Hepatocyte (in vitro differentiated cells): ENCODE measurements at regions not wholly inside any gene's neighbourhood (a gene's known extent, or its start where the extent isn't known, plus 50 kb on each side); places are given as distances from the start of the nearest gene placed in this dataset.

ENCODE experiments used
- DNase-seq: peaks from one replicate; pipeline ENCODE4 v3.0.0-alpha.2; 2016; ENCODE audit warnings: low spot score
- H2AFZ ChIP-seq: fragments of 200-600 bp; sonication (generic); 2 replicates; pipeline ENCODE4 v1.6.0; 2016; ENCODE audit warnings: antibody characterized with exemption, mild to moderate bottlenecking
- H3K27ac ChIP-seq: fragments of 200-600 bp; sonication (generic); 2 replicates; pipeline ENCODE4 v1.5.1; 2016; ENCODE audit warnings: mild to moderate bottlenecking
- H3K27me3 ChIP-seq: fragments of 200-600 bp; sonication (generic); 2 replicates; pipeline ENCODE4 v1.6.1; 2016
- H3K36me3 ChIP-seq: fragments of 200-600 bp; sonication (generic); replicated peaks from 2 replicates; pipeline ENCODE4 v1.5.1; 2016; ENCODE audit warnings: low read depth; ENCODE audit not compliant: insufficient read depth
- H3K4me1 ChIP-seq: fragments of 200-600 bp; sonication (generic); 2 replicates; pipeline ENCODE4 v1.5.1; 2016; ENCODE audit warnings: mild to moderate bottlenecking, moderate library complexity; ENCODE audit not compliant: insufficient read depth
- H3K4me2 ChIP-seq: fragments of 200-600 bp; sonication (generic); 2 replicates; pipeline ENCODE4 v1.6.0; 2016
- H3K4me3 ChIP-seq: fragments of 200-600 bp; sonication (generic); 2 replicates; pipeline ENCODE4 v1.5.1; 2016; ENCODE audit warnings: mild to moderate bottlenecking
- H3K79me2 ChIP-seq: fragments of 200-600 bp; sonication (generic); 2 replicates; pipeline ENCODE4 v1.6.0; 2017; ENCODE audit warnings: mild to moderate bottlenecking
- H3K9me2 ChIP-seq: fragments of 200-600 bp; sonication (generic); replicated peaks from 2 replicates; pipeline ENCODE4 v1.6.0; 2017; ENCODE audit warnings: mild to moderate bottlenecking; ENCODE audit not compliant: insufficient read depth
- H3K9me3 ChIP-seq: fragments of 200-600 bp; sonication (generic); 2 replicates; pipeline ENCODE4 v1.5.1; 2016; ENCODE audit warnings: low read depth, mild to moderate bottlenecking
- H4K20me1 ChIP-seq: fragments of 200-600 bp; sonication (generic); 2 replicates; pipeline ENCODE4 v1.6.0; 2016; ENCODE audit warnings: mild to moderate bottlenecking; ENCODE audit not compliant: insufficient read depth, poor library complexity, severe bottlenecking
- CTCF ChIP-seq: fragments of 200-600 bp; sonication (generic); IDR thresholded peaks from 2 replicates; pipeline ENCODE4 v1.5.1; 2016; ENCODE audit warnings: antibody characterized with exemption, mild to moderate bottlenecking; ENCODE audit not compliant: poor library complexity
- EZH2 ChIP-seq: fragments of 200-600 bp; sonication (generic); IDR thresholded peaks from 2 replicates; pipeline ENCODE4 v1.6.1; 2016; ENCODE audit warnings: antibody characterized with exemption, mild to moderate bottlenecking, borderline replicate concordance
- EZH2phosphoT487 ChIP-seq: fragments of 200-600 bp; sonication (generic); IDR thresholded peaks from one replicate; pipeline ENCODE4 v1.6.1; 2018; ENCODE audit warnings: antibody characterized with exemption, mild to moderate bottlenecking, low read depth, moderate library complexity; ENCODE audit not compliant: unreplicated experiment, severe bottlenecking
- WGBS: methylation state at CpG from one replicate; pipeline ENCODE4 v1.1.6; 2016; ENCODE audit warnings: low lambda C conversion rate; ENCODE audit errors: missing lambda C conversion rate; 5-methylcytosine and 5-hydroxymethylcytosine counted together

- no peak overlapping the region for H3K4me2 ChIP-seq
- H3K4me3 ChIP-seq, result no peak overlapping the region
- no peak overlapping the region for H2AFZ ChIP-seq
- DNase-seq, result no peak
- H3K27me3 ChIP-seq, result no peaks in the 10 kb centered on the region
- H4K20me1 ChIP-seq, result no peaks in the 10 kb centered on the region
- H3K79me2 ChIP-seq, result no peaks in the 10 kb centered on the region
- no peaks in the 10 kb centered on the region for H3K4me1 ChIP-seq
- H3K36me3 ChIP-seq, result no peaks in the 10 kb centered on the region
- TF ChIP-seq EZH2phosphoT487 (no peak), EZH2 (no peak), CTCF (no peak)
- no peaks in the 10 kb centered on the region for H3K9me2 ChIP-seq
- no peaks in the 10 kb centered on the region for H3K9me3 ChIP-seq
- 80% methylated on average over 2 of the region's 2 CpGs for WGBS
- no peak overlapping the region for H3K27ac ChIP-seq
Observed at GRCh38 chr18:39561126-39561525, 1995.5 kb upstream of the CELF4 start.

DNA sequence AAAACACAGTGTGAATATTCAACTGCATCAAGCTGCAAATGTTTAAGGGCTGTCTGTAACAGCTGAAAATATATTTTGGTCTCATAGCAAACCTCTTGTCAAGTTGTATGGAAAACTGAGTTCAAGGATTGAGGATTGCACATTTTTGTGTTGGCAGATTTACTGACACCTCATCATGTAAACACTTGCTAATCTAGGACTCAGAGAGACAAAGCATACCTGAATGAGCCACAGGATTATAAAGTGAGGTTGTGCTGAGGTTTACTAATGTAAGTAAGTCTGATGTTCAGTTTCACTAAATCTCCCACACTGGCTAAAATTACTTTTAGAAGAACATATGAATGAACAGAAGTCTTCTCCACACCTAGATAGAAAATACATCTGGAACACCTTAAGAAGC, 1993.1 kb upstream of the CELF4 start:
- no peaks in the 10 kb centered on the region for H3K27me3 ChIP-seq
- no peak overlapping the region for H3K27ac ChIP-seq
- no peaks in the 10 kb centered on the region for H3K79me2 ChIP-seq
- no peak overlapping the region for H3K4me2 ChIP-seq
- DNase-seq, result no peak
- H3K4me3 ChIP-seq, result no peak overlapping the region
- H3K9me3 ChIP-seq, result no peaks in the 10 kb centered on the region
- H3K9me2 ChIP-seq, result no peaks in the 10 kb centered on the region
- H2AFZ ChIP-seq, result no peak overlapping the region
- H3K4me1 ChIP-seq, result no peaks in the 10 kb centered on the region
- H3K36me3 ChIP-seq, result no peaks in the 10 kb centered on the region
- no peak for TF ChIP-seq EZH2
- TF ChIP-seq CTCF, result no peak
- TF ChIP-seq EZH2phosphoT487, result no peak
- no peaks in the 10 kb centered on the region for H4K20me1 ChIP-seq

DNA sequence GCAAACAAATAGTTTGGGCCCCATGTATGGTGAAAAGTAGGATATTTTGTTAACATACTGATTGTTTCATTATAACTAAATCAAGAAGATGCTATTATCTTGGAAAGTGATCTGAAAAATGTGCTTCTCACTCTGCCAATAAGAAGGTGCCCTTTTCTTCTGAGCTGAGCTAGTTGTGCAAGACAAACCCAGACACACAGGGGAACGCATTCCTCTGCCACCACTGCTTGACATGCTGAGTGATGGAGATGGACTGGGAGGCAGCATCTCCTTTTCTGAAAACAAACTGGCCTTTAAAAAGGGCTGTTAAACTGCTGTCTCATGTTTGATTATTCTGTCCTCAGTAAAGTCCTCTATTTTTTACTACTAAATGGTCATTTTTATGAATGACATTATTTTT, 1989.9 kb upstream of the CELF4 start:
- WGBS, result 71% methylated on average over 1 of the region's 1 CpG
- no peak overlapping the region for H3K27ac ChIP-seq
- H3K79me2 ChIP-seq, result no peaks in the 10 kb centered on the region
- H3K36me3 ChIP-seq, result no peaks in the 10 kb centered on the region
- no peak for DNase-seq
- no peak overlapping the region for H3K4me2 ChIP-seq
- H3K4me3 ChIP-seq, result no peak overlapping the region
- H3K4me1 ChIP-seq, result no peaks in the 10 kb centered on the region
- no peaks in the 10 kb centered on the region for H3K27me3 ChIP-seq
- no peaks in the 10 kb centered on the region for H4K20me1 ChIP-seq
- H3K9me3 ChIP-seq, result no peaks in the 10 kb centered on the region
- no peak for TF ChIP-seq CTCF
- TF ChIP-seq EZH2, result no peak
- TF ChIP-seq EZH2phosphoT487, result no peak
- no peaks in the 10 kb centered on the region for H3K9me2 ChIP-seq
- no peak overlapping the region for H2AFZ ChIP-seq

GRCh38 chr18:39550701-39551100, 1985.1 kb upstream of the CELF4 start:
- no peak for DNase-seq
- no peaks in the 10 kb centered on the region for H3K4me1 ChIP-seq
- no peaks in the 10 kb centered on the region for H3K9me2 ChIP-seq
- no peaks in the 10 kb centered on the region for H4K20me1 ChIP-seq
- H3K36me3 ChIP-seq, result no peaks in the 10 kb centered on the region
- H3K9me3 ChIP-seq, result no peaks in the 10 kb centered on the region
- H3K27ac ChIP-seq, result no peak overlapping the region
- 92% methylated on average over 2 of the region's 2 CpGs for WGBS
- H3K4me2 ChIP-seq, result no peak overlapping the region
- H3K79me2 ChIP-seq, result no peaks in the 10 kb centered on the region
- TF ChIP-seq EZH2phosphoT487, result no peak
- no peak overlapping the region for H3K4me3 ChIP-seq
- no peaks in the 10 kb centered on the region for H3K27me3 ChIP-seq
- H2AFZ ChIP-seq, result no peak overlapping the region
